ENCODE measurements at regions not wholly inside any gene's neighbourhood (a gene's known extent, or its start where the extent isn't known, plus 50 kb on each side); places are given as distances from the start of the nearest gene placed in this dataset.

DNA sequence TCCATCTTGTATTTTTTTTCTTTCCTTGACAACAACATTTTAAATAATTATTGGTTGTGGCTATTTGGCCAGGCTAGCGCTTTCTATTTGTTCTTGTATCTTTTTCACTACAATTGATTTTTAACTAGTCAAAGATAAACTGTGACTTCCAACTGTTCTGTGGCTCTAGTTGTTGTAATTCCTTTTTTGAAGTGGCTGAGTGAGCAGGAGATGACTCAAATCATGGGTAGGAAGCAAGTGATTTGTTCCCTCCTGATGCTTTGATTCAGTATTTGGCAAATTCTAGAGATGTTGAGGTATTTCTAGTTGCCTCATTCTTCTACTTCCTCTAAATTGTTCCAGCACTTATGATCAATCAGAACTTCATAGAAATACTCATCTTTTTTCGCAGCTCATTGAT is 633.5 kb downstream of the RERGL start:
- Histone ChIP-seq H3K9me3 (ENCODE audit: control insufficient read depth, low read length) (no peaks in the 10 kb centered on the region), H3K79me2 (no peaks in the 10 kb centered on the region), H3K27me3 (ENCODE audit: control insufficient read depth, insufficient read depth, low read length) (no peaks in the 10 kb centered on the region), H3K36me3 (ENCODE audit: control insufficient read depth, insufficient read depth, low read length) (no peaks in the 10 kb centered on the region), H3K4me1 (no peaks in the 10 kb centered on the region), H3K9ac (no peak overlapping the region), H3K4me3 (ENCODE audit: low read depth, low read length) (no peak overlapping the region), H3K4me2 (ENCODE audit: low read length) (no peak overlapping the region), H3K27ac (no peak overlapping the region), H2AFZ (no peak overlapping the region)
- TF ChIP-seq, protein P1, sequence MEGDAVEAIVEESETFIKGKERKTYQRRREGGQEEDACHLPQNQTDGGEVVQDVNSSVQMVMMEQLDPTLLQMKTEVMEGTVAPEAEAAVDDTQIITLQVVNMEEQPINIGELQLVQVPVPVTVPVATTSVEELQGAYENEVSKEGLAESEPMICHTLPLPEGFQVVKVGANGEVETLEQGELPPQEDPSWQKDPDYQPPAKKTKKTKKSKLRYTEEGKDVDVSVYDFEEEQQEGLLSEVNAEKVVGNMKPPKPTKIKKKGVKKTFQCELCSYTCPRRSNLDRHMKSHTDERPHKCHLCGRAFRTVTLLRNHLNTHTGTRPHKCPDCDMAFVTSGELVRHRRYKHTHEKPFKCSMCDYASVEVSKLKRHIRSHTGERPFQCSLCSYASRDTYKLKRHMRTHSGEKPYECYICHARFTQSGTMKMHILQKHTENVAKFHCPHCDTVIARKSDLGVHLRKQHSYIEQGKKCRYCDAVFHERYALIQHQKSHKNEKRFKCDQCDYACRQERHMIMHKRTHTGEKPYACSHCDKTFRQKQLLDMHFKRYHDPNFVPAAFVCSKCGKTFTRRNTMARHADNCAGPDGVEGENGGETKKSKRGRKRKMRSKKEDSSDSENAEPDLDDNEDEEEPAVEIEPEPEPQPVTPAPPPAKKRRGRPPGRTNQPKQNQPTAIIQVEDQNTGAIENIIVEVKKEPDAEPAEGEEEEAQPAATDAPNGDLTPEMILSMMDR (IDR thresholded peaks at IDR 0.05) = no peak

DNA sequence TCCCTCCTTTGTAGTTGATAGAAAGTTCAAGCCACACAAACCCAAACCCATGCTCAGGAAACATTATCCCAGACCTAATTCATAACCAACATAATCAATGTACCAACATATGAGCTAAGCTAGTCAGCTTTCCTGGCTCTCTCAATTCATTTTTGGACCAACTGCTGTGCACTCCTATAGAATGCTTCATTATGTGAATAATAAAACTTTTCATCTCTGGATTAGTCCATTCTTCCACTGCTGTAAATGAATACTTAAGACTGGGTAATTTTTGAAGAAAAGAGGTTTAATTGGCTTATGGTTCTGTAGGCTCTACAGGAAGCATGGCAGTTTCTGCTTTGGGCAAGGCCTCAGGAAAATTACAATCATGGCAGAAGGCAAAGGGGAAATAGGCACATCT is 651.9 kb downstream of the RERGL start:
- Histone ChIP-seq H3K9me3 (ENCODE audit: control insufficient read depth, low read length) (no peaks in the 10 kb centered on the region), H3K27ac (no peak overlapping the region), H3K4me3 (ENCODE audit: low read depth, low read length) (no peak overlapping the region), H3K9ac (no peak overlapping the region), H3K4me2 (ENCODE audit: low read length) (no peak overlapping the region), H3K36me3 (ENCODE audit: control insufficient read depth, insufficient read depth, low read length) (no peaks in the 10 kb centered on the region), H3K27me3 (ENCODE audit: control insufficient read depth, insufficient read depth, low read length) (no peaks in the 10 kb centered on the region), H3K79me2 (no peaks in the 10 kb centered on the region), H3K4me1 (no peaks in the 10 kb centered on the region), H2AFZ (no peak overlapping the region)
- TF ChIP-seq, protein P1 (IDR thresholded peaks at IDR 0.05) = no peak

DNA sequence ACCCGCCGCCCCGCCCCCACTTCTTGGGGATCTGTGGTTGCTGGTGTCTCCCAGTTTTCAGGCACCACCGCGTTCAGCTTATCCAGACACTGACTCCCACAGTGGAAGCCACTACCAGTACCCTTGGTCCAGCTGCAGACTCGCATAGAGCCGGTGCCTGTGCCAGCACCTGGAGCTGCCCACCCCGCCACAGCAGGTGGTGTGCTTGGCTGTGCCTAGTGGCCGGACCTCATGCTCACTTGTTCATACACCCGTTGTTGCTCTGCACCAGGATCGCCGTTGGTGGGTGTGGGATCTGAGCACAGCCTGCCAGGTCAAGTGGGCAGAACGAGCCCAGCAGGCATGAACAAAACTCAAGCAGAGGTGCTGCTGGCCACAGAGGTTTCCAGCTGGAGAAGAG is 673.2 kb downstream of the RERGL start:
- H3K36me3 ChIP-seq (ENCODE audit: control insufficient read depth, insufficient read depth, low read length) = no peaks in the 10 kb centered on the region
- no peak overlapping the region for H3K9ac ChIP-seq
- no peaks in the 10 kb centered on the region for H3K79me2 ChIP-seq
- no peaks in the 10 kb centered on the region for H3K27me3 ChIP-seq (ENCODE audit: control insufficient read depth, insufficient read depth, low read length)
- no peaks in the 10 kb centered on the region for H3K4me1 ChIP-seq
- no peak overlapping the region for H3K27ac ChIP-seq
- H3K4me3 ChIP-seq (ENCODE audit: low read depth, low read length) = no peak overlapping the region
- no peak overlapping the region for H3K4me2 ChIP-seq (ENCODE audit: low read length)
- no peaks in the 10 kb centered on the region for H3K9me3 ChIP-seq (ENCODE audit: control insufficient read depth, low read length)
- TF ChIP-seq, protein P1 (IDR thresholded peaks at IDR 0.05) = no peak
- no peak overlapping the region for H2AFZ ChIP-seq

DNA sequence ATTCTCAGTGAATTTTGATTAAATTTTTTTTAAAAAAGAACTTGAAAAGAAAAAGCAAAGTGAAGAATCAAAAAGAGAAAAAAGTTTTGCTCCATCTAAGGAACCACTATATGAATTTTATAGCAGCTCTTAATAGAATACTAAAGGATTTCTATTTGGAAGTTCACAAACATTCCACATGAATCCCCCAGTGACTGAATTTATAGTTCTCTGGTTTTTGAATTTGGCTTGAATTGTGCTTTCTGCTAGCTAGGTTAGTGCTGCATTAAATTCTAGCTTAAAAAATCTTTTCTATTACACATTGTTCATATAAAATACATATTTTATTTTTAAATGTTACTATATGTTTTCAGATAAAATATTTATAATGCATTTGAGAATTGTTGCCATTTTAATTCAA is 675.4 kb downstream of the RERGL start:
- Histone ChIP-seq H3K4me2 (ENCODE audit: low read length) (no peak overlapping the region), H3K27me3 (ENCODE audit: control insufficient read depth, insufficient read depth, low read length) (no peaks in the 10 kb centered on the region), H3K9ac (no peak overlapping the region), H3K9me3 (ENCODE audit: control insufficient read depth, low read length) (no peaks in the 10 kb centered on the region), H3K27ac (no peak overlapping the region), H3K4me3 (ENCODE audit: low read depth, low read length) (no peak overlapping the region), H3K36me3 (ENCODE audit: control insufficient read depth, insufficient read depth, low read length) (no peaks in the 10 kb centered on the region), H2AFZ (no peak overlapping the region), H3K4me1 (no peaks in the 10 kb centered on the region), H3K79me2 (no peaks in the 10 kb centered on the region)
- TF ChIP-seq, protein P1 (IDR thresholded peaks at IDR 0.05) = no peak

DNA sequence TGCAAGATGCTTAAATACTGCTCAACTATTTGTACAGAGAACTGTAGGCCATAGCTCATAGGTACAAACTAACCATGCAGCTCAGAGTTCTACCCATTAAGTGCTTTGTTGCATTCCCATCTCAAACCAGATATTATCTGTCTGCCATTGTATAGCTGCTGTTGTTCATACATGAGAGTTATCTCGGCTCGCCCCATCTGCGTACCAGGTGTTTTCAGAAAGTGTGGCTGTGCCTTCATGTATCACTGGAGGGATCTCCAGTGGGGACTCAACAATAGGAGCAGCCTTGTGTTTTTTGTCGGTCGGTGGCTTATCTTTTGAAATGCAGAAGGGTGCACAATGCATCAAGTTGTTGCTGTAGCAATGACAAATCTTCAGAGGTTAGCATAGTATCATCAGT is 678.3 kb downstream of the RERGL start:
- Histone ChIP-seq H3K27me3 (ENCODE audit: control insufficient read depth, insufficient read depth, low read length) (no peaks in the 10 kb centered on the region), H3K4me3 (ENCODE audit: low read depth, low read length) (no peak overlapping the region)

More for the DNA sequence above, 678.3 kb downstream of the RERGL start:
- Histone ChIP-seq H3K27ac (no peak overlapping the region), H3K9me3 (ENCODE audit: control insufficient read depth, low read length) (no peaks in the 10 kb centered on the region), H2AFZ (no peak overlapping the region), H3K36me3 (ENCODE audit: control insufficient read depth, insufficient read depth, low read length) (no peaks in the 10 kb centered on the region), H3K79me2 (no peaks in the 10 kb centered on the region), H3K9ac (no peak overlapping the region), H3K4me1 (no peaks in the 10 kb centered on the region), H3K4me2 (ENCODE audit: low read length) (no peak overlapping the region)
- TF ChIP-seq, protein P1 (IDR thresholded peaks at IDR 0.05) = no peak

All from parathyroid adenoma (tissue), 2 donors.